Neural cell (in vitro differentiated cells): ENCODE measurements at regions not wholly inside any gene's neighbourhood (a gene's known extent, or its start where the extent isn't known, plus 50 kb on each side); places are given as distances from the start of the nearest gene placed in this dataset.
A peak's percentile ranks its signal among the peaks of the same experiment; 100 is the strongest.

Experiments
- H2AFZ ChIP-seq: fragments of 200-600, 300-800 bp; sonication (generic), shearing (Covaris generic); 2 replicates; pipeline ENCODE4 v1.6.0; 2014; ENCODE audit warnings: low read depth, mild to moderate bottlenecking, antibody characterized with exemption, low read length, moderate library complexity
- H3F3A ChIP-seq: fragments of 200-600 bp; shearing (Covaris generic); 2 replicates; pipeline ENCODE4 v1.6.1; 2016; ENCODE audit warnings: mild to moderate bottlenecking, moderate library complexity, mixed read lengths, antibody characterized with exemption, low read length; ENCODE audit not compliant: insufficient read depth, poor library complexity, severe bottlenecking
- H3K27ac ChIP-seq: fragments of 200-600, 300-800 bp; sonication (generic), shearing (Covaris generic); 2 replicates; pipeline ENCODE4 v1.5.1; 2014; ENCODE audit warnings: mild to moderate bottlenecking, low read length, moderate library complexity
- H3K27me3 ChIP-seq: fragments of 300-800, 200-600 bp; sonication (generic), shearing (Covaris generic); 2 replicates; pipeline ENCODE4 v1.6.0; 2014; ENCODE audit warnings: mild to moderate bottlenecking, low read depth, low read length, moderate library complexity; ENCODE audit not compliant: insufficient read depth
- H3K36me3 ChIP-seq: fragments of 300-800, 200-600 bp; sonication (generic), shearing (Covaris generic); 2 replicates; pipeline ENCODE4 v1.5.1; 2014; ENCODE audit warnings: mild to moderate bottlenecking, antibody characterized with exemption, low read length, moderate library complexity; ENCODE audit not compliant: insufficient read depth
- H3K4me2 ChIP-seq: fragments of 300-800, 200-600 bp; sonication (generic), shearing (Covaris generic); 2 replicates; pipeline ENCODE4 v1.6.0; 2014; ENCODE audit warnings: mild to moderate bottlenecking, low read length
- H3K4me3 ChIP-seq: fragments of 300-800, 200-600 bp; sonication (generic), shearing (Covaris generic); 2 replicates; pipeline ENCODE4 v1.5.1; 2014; ENCODE audit warnings: mild to moderate bottlenecking, low read length, moderate library complexity
- H3K79me2 ChIP-seq: fragments of 200-600 bp; shearing (Covaris generic); replicated peaks from 2 replicates; pipeline ENCODE4 v1.6.0; 2014; ENCODE audit warnings: mild to moderate bottlenecking, low read length, moderate library complexity; ENCODE audit not compliant: insufficient read depth
- H3K9ac ChIP-seq: fragments of 300-800, 200-600 bp; sonication (generic), shearing (Covaris generic); 2 replicates; pipeline ENCODE4 v1.6.1; 2016; ENCODE audit warnings: mild to moderate bottlenecking, low read length, mixed read lengths
- H3K9me2 ChIP-seq: fragments of 200-600 bp; shearing (Covaris generic); 2 replicates; pipeline ENCODE4 v1.6.1; 2016; ENCODE audit warnings: mild to moderate bottlenecking, low read length, mixed read lengths; ENCODE audit not compliant: insufficient read depth
- H3K9me3 ChIP-seq: fragments of 200-600, 300-800 bp; sonication (generic), shearing (Covaris generic); 2 replicates; pipeline ENCODE4 v1.6.1; 2016; ENCODE audit warnings: mild to moderate bottlenecking, mixed run types, low read length, moderate library complexity, mixed read lengths
- H4K20me1 ChIP-seq: fragments of 200-600 bp; shearing (Covaris generic); 2 replicates; pipeline ENCODE4 v1.6.1; 2016; ENCODE audit warnings: mild to moderate bottlenecking, mixed run types; ENCODE audit not compliant: insufficient read depth
- CTCF ChIP-seq: fragments of 450-650 bp; IDR thresholded peaks from 2 replicates; pipeline ENCODE4 v1.5.1; 2014; ENCODE audit warnings: antibody characterized with exemption, mild to moderate bottlenecking, moderate library complexity; ENCODE audit not compliant: poor library complexity, severe bottlenecking
- EP300 ChIP-seq: fragments of 450-650 bp; conservative IDR thresholded peaks from 2 replicates; pipeline ENCODE4 v1.6.1; 2014; ENCODE audit warnings: antibody characterized with exemption, mild to moderate bottlenecking, moderate library complexity; ENCODE audit not compliant: poor library complexity, severe bottlenecking
- EZH2 ChIP-seq: fragments of 200-600, 300-800 bp; shearing (Covaris generic), sonication (generic); IDR thresholded peaks from 2 replicates; pipeline ENCODE4 v1.6.1; 2014; ENCODE audit warnings: antibody characterized with exemption, low read length, borderline replicate concordance, mild to moderate bottlenecking; ENCODE audit not compliant: insufficient read depth, poor library complexity, severe bottlenecking
- MXI1 ChIP-seq: fragments of 450-650 bp; conservative IDR thresholded peaks from 2 replicates; pipeline ENCODE4 v1.6.1; 2014; ENCODE audit warnings: antibody characterized with exemption, mild to moderate bottlenecking; ENCODE audit not compliant: poor library complexity, severe bottlenecking
- POLR2AphosphoS5 ChIP-seq: IDR thresholded peaks from 2 replicates; pipeline ENCODE4 v1.6.1; 2012
- RAD21 ChIP-seq: fragments of 450-650 bp; conservative IDR thresholded peaks from 2 replicates; pipeline ENCODE4 v1.6.1; 2014; ENCODE audit warnings: antibody characterized with exemption, mild to moderate bottlenecking, moderate library complexity
- REST ChIP-seq: IDR thresholded peaks from 2 replicates; pipeline ENCODE4 v1.6.1; 2012; ENCODE audit warnings: borderline replicate concordance
- SMC3 ChIP-seq: fragments of 450-650 bp; conservative IDR thresholded peaks from 2 replicates; pipeline ENCODE4 v1.6.1; 2014; ENCODE audit warnings: antibody characterized with exemption, mild to moderate bottlenecking, moderate library complexity; ENCODE audit not compliant: poor library complexity
- TAF1 ChIP-seq: IDR thresholded peaks from 2 replicates; pipeline ENCODE4 v1.6.1; 2012; ENCODE audit warnings: low read depth

- Histone ChIP-seq H3K9me2 (no peaks in the 10 kb centered on the region), H3K79me2 (no peaks in the 10 kb centered on the region), H3K4me3 (no peak overlapping the region), H3K4me2 (no peak overlapping the region), H3K9me3 (peaks cover 7% of the 10 kb centered on the region), H3F3A (peaks cover 6% of the 10 kb centered on the region), H2AFZ (no peak overlapping the region), H3K27ac (no peak overlapping the region), H3K36me3 (no peaks in the 10 kb centered on the region), H4K20me1 (no peaks in the 10 kb centered on the region), H3K9ac (no peak overlapping the region), H3K27me3 (no peaks in the 10 kb centered on the region)
- TF ChIP-seq REST: no peak
- no peak for TF ChIP-seq MXI1
- TF ChIP-seq EP300: no peak
- TF ChIP-seq RAD21: no peak
- TF ChIP-seq SMC3: no peak
- no peak for TF ChIP-seq POLR2AphosphoS5
- TF ChIP-seq TAF1: no peak
- no peak for TF ChIP-seq EZH2
- no peak for TF ChIP-seq CTCF
Measured at GRCh38 chr7:68146983-68147382, 1150.3 kb downstream of the TYW1 start.

- H3K9ac ChIP-seq: no peak overlapping the region
Measured at GRCh38 chr7:68147614-68148238, 1151.1 kb downstream of the TYW1 start.

More at GRCh38 chr7:68147614-68148238, 1151.1 kb downstream of the TYW1 start:
- Histone ChIP-seq H4K20me1 (no peaks in the 10 kb centered on the region), H3K27me3 (no peaks in the 10 kb centered on the region), H3K79me2 (no peaks in the 10 kb centered on the region), H3K9me2 (no peaks in the 10 kb centered on the region), H3K4me3 (no peak overlapping the region), H3F3A (peaks cover 6% of the 10 kb centered on the region), H3K4me2 (no peak overlapping the region), H3K9me3 (peaks cover 7% of the 10 kb centered on the region), H3K27ac (no peak overlapping the region), H3K36me3 (no peaks in the 10 kb centered on the region), H2AFZ (no peak overlapping the region)
- no peak for TF ChIP-seq SMC3
- no peak for TF ChIP-seq MXI1
- TF ChIP-seq EP300: peak; percentile 67
- TF ChIP-seq TAF1: no peak
- TF ChIP-seq POLR2AphosphoS5: peak; percentile 53
- TF ChIP-seq REST: peak; percentile 52
- no peak for TF ChIP-seq EZH2
